Stimulated activated naive CD8-positive, alpha-beta T cell treated with anti-CD3 and anti-CD28 coated beads, Interleukin-15, Interleukin-2, amounts not matched to agents 100 ng/mL and 50 ng/mL, for 24 hours (primary cell): ENCODE measurements at regions not wholly inside any gene's neighbourhood (a gene's known extent, or its start where the extent isn't known, plus 50 kb on each side); places are given as distances from the start of the nearest gene placed in this dataset.

Experiments
- H3K27ac Mint-ChIP-seq: one replicate; pipeline ENCODE4 v1.8.0; 2021; ENCODE audit warnings: mild to moderate bottlenecking, mixed read lengths
- H3K27me3 Mint-ChIP-seq: one replicate; pipeline ENCODE4 v1.8.0; 2021; ENCODE audit warnings: mixed read lengths
- H3K36me3 Mint-ChIP-seq: one replicate; pipeline ENCODE4 v1.8.0; 2021; ENCODE audit warnings: low read depth, mixed read lengths
- H3K4me1 Mint-ChIP-seq: one replicate; pipeline ENCODE4 v1.8.0; 2021; ENCODE audit warnings: low read depth, mixed read lengths
- H3K4me3 Mint-ChIP-seq: one replicate; pipeline ENCODE4 v1.8.0; 2021; ENCODE audit warnings: mild to moderate bottlenecking, mixed read lengths
- H3K9me3 Mint-ChIP-seq: one replicate; pipeline ENCODE4 v1.8.0; 2021; ENCODE audit warnings: mixed read lengths

DNA sequence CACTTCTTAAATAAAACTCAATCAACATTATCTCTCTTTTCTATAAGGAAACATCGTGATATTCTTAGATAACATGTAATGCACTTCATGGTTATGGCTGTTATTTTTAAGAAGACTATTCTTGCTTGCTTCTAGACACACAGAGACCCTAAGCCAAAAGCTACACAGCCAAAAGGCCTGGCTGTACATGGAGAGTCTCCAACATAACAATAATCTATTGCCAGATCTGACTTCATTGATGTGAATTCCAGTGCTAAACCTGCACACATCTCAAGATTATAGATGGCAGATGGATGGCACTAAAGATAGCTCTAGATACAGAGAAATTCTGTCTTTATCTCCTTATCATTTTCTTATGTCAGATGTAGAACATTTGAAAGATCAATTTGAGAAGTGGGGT lies 811.6 kb upstream of the ZNF608 start:
- no peaks in the 10 kb centered on the region for H3K27me3 Mint-ChIP-seq
- peaks cover 10% of the 10 kb centered on the region for H3K9me3 Mint-ChIP-seq
- H3K4me3 Mint-ChIP-seq = no peak overlapping the region

DNA sequence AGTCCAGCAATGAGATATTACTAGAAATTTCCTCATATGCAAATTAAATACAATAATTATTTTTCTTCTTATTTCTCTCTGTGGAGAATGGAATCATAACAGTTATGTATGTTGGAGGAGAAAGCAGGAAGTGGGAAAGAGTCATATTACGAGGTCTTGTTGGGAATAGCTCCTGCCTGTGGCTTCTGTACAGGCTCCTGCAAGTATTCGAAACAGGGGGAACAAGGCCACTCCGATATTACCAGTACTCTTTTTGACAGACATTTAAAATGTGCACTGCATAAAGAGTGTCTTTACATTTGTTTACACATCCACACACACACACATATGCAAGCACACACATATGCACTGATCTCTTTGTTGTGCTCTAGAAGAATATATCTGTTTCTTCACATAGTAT lies 812.0 kb upstream of the ZNF608 start:
- H3K9me3 Mint-ChIP-seq = peaks cover 10% of the 10 kb centered on the region
- H3K4me1 Mint-ChIP-seq = no peaks in the 10 kb centered on the region
- H3K27me3 Mint-ChIP-seq = no peaks in the 10 kb centered on the region
- no peaks in the 10 kb centered on the region for H3K36me3 Mint-ChIP-seq
- no peak overlapping the region for H3K4me3 Mint-ChIP-seq
- no peak overlapping the region for H3K27ac Mint-ChIP-seq

More for the DNA sequence above, 811.6 kb upstream of the ZNF608 start:
- H3K4me1 Mint-ChIP-seq = no peaks in the 10 kb centered on the region
- no peak overlapping the region for H3K27ac Mint-ChIP-seq
- H3K36me3 Mint-ChIP-seq = no peaks in the 10 kb centered on the region

DNA sequence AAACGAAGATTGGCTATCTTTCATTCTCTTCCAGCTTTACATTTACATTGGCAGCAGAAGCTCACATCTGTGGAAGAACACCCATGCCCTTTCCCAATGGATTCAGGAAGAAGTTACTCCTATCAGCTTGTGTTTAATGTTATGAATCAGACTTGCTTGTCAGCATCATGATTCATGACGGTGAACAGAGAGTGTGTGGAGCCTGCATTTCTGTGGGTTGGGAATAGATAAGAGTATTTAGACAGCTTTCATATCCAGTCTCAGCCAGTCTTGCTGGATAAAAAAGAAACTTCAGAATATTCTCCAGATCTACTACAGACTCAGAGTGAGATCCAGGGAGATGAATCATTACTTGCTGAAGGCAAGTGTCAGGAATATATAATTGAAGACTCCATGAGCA lies 812.9 kb upstream of the ZNF608 start:
- Mint-ChIP-seq H3K4me3 (no peak overlapping the region), H3K4me1 (no peaks in the 10 kb centered on the region), H3K27ac (no peak overlapping the region), H3K27me3 (no peaks in the 10 kb centered on the region), H3K36me3 (no peaks in the 10 kb centered on the region), H3K9me3 (peaks cover 10% of the 10 kb centered on the region)

DNA sequence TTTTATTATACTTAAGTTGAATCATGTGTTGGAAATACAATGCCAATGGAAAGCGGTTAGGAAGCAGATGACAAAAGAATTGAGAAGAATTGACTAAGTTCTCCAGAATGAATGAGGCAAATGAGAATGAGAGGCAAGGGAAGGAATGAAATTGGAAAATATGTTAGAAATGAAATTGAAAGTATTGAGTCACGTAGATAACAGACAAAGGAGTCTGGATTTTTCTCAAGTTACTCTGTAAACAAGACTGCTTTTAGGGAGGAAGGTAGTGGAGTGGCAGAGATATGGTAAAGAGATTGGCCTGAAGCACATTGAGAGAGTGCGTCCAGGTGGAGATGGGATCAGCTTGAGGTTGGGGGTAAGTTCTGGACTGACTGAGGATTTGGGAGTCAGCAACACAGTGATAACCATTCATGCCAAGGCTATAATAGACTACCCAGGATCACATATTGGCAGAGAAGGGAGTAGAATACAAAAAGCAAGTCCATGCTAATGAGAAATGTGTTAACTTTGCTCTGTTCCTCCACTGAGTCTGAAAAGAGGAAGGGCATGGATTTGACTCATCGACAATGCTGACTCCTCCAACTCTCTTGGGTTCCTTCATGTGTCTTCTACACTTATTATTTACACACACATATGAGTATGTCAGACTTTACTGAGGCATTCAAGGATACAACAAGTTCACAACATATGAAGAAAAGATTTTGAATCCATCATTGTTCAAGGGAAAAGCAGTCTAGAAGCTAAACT lies 814.2 kb upstream of the ZNF608 start:
- Mint-ChIP-seq H3K27me3 (no peaks in the 10 kb centered on the region), H3K9me3 (peaks cover 13% of the 10 kb centered on the region), H3K4me1 (no peaks in the 10 kb centered on the region), H3K27ac (no peak overlapping the region), H3K36me3 (no peaks in the 10 kb centered on the region), H3K4me3 (no peak overlapping the region)

- Mint-ChIP-seq H3K27me3 (no peaks in the 10 kb centered on the region), H3K9me3 (peaks cover 14% of the 10 kb centered on the region), H3K4me3 (no peak overlapping the region), H3K4me1 (no peaks in the 10 kb centered on the region), H3K27ac (no peak overlapping the region), H3K36me3 (no peaks in the 10 kb centered on the region)
Observed at GRCh38 chr5:125564317-125564975, 818.0 kb upstream of the ZNF608 start.

DNA sequence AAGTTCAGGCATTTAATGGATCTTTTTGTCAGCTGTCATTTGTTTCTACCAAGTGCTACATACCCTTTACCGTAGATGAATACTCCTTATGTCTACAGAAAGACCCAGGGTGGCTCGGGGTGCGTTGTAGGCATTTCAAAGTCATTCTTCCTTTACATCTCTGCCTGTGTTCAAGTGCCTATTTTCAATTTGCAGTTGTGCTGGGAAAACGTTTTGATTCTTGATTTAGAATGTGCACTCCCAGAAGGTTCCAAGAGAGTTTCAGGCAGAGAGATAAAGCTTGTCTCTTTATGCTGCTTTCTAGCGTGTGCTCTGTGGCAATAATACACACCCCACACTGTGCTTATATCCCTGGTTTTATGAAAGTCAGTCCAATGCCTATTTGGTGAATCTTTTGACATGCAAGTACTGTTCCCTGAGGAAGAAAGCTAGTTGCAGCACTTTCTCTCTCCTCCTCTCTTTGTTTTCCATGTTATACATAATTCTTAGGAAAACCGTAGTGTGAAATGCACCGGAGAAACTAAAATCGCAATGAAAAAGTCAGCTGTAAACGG lies 828.1 kb upstream of the ZNF608 start:
- no peak overlapping the region for H3K27ac Mint-ChIP-seq
- H3K4me1 Mint-ChIP-seq = no peaks in the 10 kb centered on the region
- H3K9me3 Mint-ChIP-seq = peaks cover 3% of the 10 kb centered on the region
- H3K4me3 Mint-ChIP-seq = no peak overlapping the region
- no peaks in the 10 kb centered on the region for H3K36me3 Mint-ChIP-seq
- no peaks in the 10 kb centered on the region for H3K27me3 Mint-ChIP-seq

- no peak overlapping the region for H3K4me3 Mint-ChIP-seq
- no peaks in the 10 kb centered on the region for H3K36me3 Mint-ChIP-seq
- H3K4me1 Mint-ChIP-seq = no peaks in the 10 kb centered on the region
- no peak overlapping the region for H3K27ac Mint-ChIP-seq
- peaks cover 3% of the 10 kb centered on the region for H3K9me3 Mint-ChIP-seq
- H3K27me3 Mint-ChIP-seq = no peaks in the 10 kb centered on the region
Observed at GRCh38 chr5:125575171-125575890, 828.9 kb upstream of the ZNF608 start.

DNA sequence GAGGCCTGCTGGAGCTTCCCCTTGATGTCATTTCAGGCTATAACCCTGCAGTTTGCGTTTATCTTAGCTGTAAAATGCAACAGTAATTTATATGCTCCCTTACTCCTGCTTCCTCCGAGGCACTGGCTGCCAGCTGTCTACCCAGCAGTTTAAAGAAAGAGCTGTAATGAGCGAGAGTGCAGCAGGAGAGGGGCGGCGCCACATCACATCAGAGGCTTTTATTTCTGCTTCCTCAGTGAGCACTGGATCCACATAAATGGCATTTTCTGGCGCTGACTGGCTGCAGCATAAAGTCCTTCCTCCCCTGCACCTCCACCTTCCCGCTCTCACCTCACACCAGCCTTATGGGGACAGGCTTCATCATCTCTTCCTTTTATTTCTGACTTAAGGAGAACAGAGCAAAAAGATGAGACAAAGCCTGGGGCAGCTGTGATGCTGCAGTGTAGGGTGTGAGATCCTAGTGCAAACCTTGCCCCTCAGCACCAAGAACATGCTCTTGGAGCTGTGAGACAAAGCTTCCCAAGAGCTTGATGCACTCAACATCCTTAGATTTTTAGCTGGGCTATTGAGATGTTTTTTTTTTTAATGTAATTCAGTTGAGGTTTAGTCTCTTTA lies 829.6 kb upstream of the ZNF608 start:
- Mint-ChIP-seq H3K4me3 (no peak overlapping the region), H3K36me3 (no peaks in the 10 kb centered on the region), H3K27ac (no peak overlapping the region), H3K4me1 (no peaks in the 10 kb centered on the region), H3K27me3 (no peaks in the 10 kb centered on the region), H3K9me3 (peaks cover 3% of the 10 kb centered on the region)

GRCh38 chr5:125576822-125577221 lies 830.4 kb upstream of the ZNF608 start:
- Mint-ChIP-seq H3K27ac (no peak overlapping the region), H3K27me3 (no peaks in the 10 kb centered on the region), H3K4me1 (no peaks in the 10 kb centered on the region), H3K9me3 (peaks cover 3% of the 10 kb centered on the region), H3K36me3 (no peaks in the 10 kb centered on the region), H3K4me3 (no peak overlapping the region)

DNA sequence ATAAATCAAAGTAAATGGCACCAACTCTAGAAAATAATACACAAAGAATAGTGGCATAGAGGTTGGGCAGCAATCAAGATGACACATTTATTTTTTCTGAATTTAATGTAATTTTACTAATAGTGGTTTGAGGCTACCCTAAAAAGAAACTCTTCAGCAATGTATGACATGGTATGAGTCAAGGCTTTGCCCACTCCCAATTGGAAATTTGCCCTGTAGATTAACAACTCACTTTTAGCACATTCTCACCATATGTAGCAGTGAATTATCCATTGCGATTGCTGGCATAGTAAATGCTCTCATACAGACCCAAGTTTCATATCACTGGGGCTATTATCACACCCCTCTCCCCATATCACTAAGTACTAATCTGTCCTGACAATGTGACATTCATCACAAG lies 832.1 kb upstream of the ZNF608 start:
- H3K27me3 Mint-ChIP-seq = no peaks in the 10 kb centered on the region
- H3K9me3 Mint-ChIP-seq = peaks cover 3% of the 10 kb centered on the region
- no peaks in the 10 kb centered on the region for H3K4me1 Mint-ChIP-seq
- no peak overlapping the region for H3K27ac Mint-ChIP-seq
- no peak overlapping the region for H3K4me3 Mint-ChIP-seq
- H3K36me3 Mint-ChIP-seq = no peaks in the 10 kb centered on the region

- Mint-ChIP-seq H3K27ac (no peak overlapping the region), H3K4me1 (no peaks in the 10 kb centered on the region), H3K4me3 (no peak overlapping the region), H3K36me3 (no peaks in the 10 kb centered on the region), H3K9me3 (no peaks in the 10 kb centered on the region), H3K27me3 (no peaks in the 10 kb centered on the region)
Observed at GRCh38 chr5:125579182-125579581, 832.7 kb upstream of the ZNF608 start.

GRCh38 chr5:125581311-125581710 lies 834.9 kb upstream of the ZNF608 start:
- H3K27me3 Mint-ChIP-seq = no peaks in the 10 kb centered on the region
- no peaks in the 10 kb centered on the region for H3K36me3 Mint-ChIP-seq
- H3K27ac Mint-ChIP-seq = no peak overlapping the region
- H3K4me3 Mint-ChIP-seq = no peak overlapping the region
- no peaks in the 10 kb centered on the region for H3K9me3 Mint-ChIP-seq
- H3K4me1 Mint-ChIP-seq = no peaks in the 10 kb centered on the region

DNA sequence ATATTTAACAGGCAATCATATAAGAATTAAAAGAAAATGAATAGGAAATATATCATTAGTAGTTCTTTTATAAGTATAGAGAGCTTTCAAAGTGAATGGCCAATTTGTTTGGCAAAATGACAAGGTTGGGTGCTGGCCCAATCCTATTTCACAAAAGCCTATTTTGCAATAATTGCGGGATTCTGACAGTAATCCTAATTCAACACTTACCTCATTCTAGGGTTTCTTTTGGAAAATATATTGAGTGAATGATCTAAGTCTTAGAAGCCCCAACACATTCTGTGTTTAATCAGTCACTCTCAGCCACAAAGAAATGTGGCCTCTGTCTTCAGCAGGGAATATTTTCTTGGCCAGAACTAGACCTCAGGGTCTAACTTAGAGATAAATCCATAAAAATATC lies 835.9 kb upstream of the ZNF608 start:
- H3K27me3 Mint-ChIP-seq = no peaks in the 10 kb centered on the region
- H3K4me3 Mint-ChIP-seq = no peak overlapping the region
- H3K4me1 Mint-ChIP-seq = no peaks in the 10 kb centered on the region
- no peaks in the 10 kb centered on the region for H3K9me3 Mint-ChIP-seq
- H3K27ac Mint-ChIP-seq = no peak overlapping the region
- no peaks in the 10 kb centered on the region for H3K36me3 Mint-ChIP-seq

- no peak overlapping the region for H3K4me3 Mint-ChIP-seq
- no peaks in the 10 kb centered on the region for H3K27me3 Mint-ChIP-seq
- no peaks in the 10 kb centered on the region for H3K4me1 Mint-ChIP-seq
- H3K9me3 Mint-ChIP-seq = peaks cover 5% of the 10 kb centered on the region
- no peak overlapping the region for H3K27ac Mint-ChIP-seq
- no peaks in the 10 kb centered on the region for H3K36me3 Mint-ChIP-seq
Observed at GRCh38 chr5:125583321-125584139, 837.1 kb upstream of the ZNF608 start.
